Upper lobe of left lung (tissue), 4 donors: ENCODE measurements at regions not wholly inside any gene's neighbourhood (a gene's known extent, or its start where the extent isn't known, plus 50 kb on each side); places are given as distances from the start of the nearest gene placed in this dataset.

ENCODE experiments used
- POLR2A ChIP-seq, 4 donors: fragments of 450-650 bp; IDR thresholded peaks; one replicate each; pipeline ENCODE4 v1.5.1; 2016 to 2017; ENCODE audit warnings: antibody characterized with exemption in 4 of 4, mild to moderate bottlenecking in 2 of 4
- TF ChIP-seq, protein P1 (sequence below), 6 experiments: fragments of 450-650 bp in 4 of 6; fragments of 200-600 bp in 2 of 6; sonication (generic) in 2 of 6; IDR thresholded peaks; one replicate each; pipeline ENCODE4 v1.5.1; 2016 to 2019; ENCODE audit warnings: antibody characterized with exemption in 6 of 6

DNA sequence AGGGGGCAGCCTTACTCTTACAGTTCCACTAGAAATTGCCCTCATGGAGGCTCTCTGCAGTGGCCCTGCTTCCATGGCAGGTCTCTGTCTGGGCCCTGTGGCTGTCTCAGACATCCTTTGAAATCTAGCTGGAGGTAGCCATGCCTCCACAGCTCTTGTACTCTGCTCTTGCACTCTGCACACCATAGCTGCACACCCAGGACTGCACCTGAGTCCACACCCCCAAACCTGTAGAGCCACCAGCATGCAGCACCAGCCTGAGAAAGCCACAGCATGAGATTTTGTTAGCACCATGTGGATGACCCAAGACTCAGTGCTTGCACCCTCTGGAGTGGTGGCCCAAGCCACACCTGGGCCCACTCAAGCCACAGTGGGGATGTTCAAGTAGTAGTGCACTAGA lies 376.2 kb upstream of the RND3 start:
- TF ChIP-seq, protein P1, sequence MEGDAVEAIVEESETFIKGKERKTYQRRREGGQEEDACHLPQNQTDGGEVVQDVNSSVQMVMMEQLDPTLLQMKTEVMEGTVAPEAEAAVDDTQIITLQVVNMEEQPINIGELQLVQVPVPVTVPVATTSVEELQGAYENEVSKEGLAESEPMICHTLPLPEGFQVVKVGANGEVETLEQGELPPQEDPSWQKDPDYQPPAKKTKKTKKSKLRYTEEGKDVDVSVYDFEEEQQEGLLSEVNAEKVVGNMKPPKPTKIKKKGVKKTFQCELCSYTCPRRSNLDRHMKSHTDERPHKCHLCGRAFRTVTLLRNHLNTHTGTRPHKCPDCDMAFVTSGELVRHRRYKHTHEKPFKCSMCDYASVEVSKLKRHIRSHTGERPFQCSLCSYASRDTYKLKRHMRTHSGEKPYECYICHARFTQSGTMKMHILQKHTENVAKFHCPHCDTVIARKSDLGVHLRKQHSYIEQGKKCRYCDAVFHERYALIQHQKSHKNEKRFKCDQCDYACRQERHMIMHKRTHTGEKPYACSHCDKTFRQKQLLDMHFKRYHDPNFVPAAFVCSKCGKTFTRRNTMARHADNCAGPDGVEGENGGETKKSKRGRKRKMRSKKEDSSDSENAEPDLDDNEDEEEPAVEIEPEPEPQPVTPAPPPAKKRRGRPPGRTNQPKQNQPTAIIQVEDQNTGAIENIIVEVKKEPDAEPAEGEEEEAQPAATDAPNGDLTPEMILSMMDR (IDR thresholded peaks at IDR 0.05), result no peak
- TF ChIP-seq POLR2A (IDR thresholded peaks at IDR 0.05), result no peak
